ENCODE measurements at regions not wholly inside any gene's neighbourhood (a gene's known extent, or its start where the extent isn't known, plus 50 kb on each side); places are given as distances from the start of the nearest gene placed in this dataset.
"Not testable (repeated sequence)": the region's sequence is repeated elsewhere in the genome, so short reads cannot be mapped to it uniquely, and the experiment has no call there.

GRCh38 chr1:157429601-157430240, 122.6 kb downstream of the FCRL5 start:
- TF ChIP-seq CTCF (IDR thresholded peaks at IDR 0.05; ENCODE audit: insufficient read depth, low read length, poor library complexity, severe bottlenecking) = no peak

GRCh38 chr1:157423764-157424163, 128.6 kb downstream of the FCRL5 start:
- not testable (repeated sequence) for H3K36me3 ChIP-seq (ENCODE audit: control insufficient read depth, insufficient read depth, low read length); DNase-seq (ENCODE audit: low read depth); H3K4me3 ChIP-seq (ENCODE audit: low read depth, low read length); H3K27me3 ChIP-seq (ENCODE audit: control insufficient read depth, insufficient read depth, low read length)

More at GRCh38 chr1:157429601-157430240, 122.6 kb downstream of the FCRL5 start:
- Histone ChIP-seq H3K27me3 (ENCODE audit: control insufficient read depth, insufficient read depth, low read length) (no peaks in the 10 kb centered on the region), H3K4me3 (ENCODE audit: low read depth, low read length) (no peak overlapping the region), H3K36me3 (ENCODE audit: control insufficient read depth, insufficient read depth, low read length) (no peaks in the 10 kb centered on the region)
- no peak for DNase-seq (ENCODE audit: low read depth)

GRCh38 chr1:157419845-157420542, 132.3 kb downstream of the FCRL5 start:
- TF ChIP-seq CTCF (IDR thresholded peaks at IDR 0.05; ENCODE audit: insufficient read depth, low read length, poor library complexity, severe bottlenecking) = no peak
- no peak for DNase-seq (ENCODE audit: low read depth)

GRCh38 chr1:157418659-157419058, 133.7 kb downstream of the FCRL5 start:
- TF ChIP-seq CTCF (IDR thresholded peaks at IDR 0.05; ENCODE audit: insufficient read depth, low read length, poor library complexity, severe bottlenecking) = no peak
- DNase-seq (ENCODE audit: low read depth) = no peak
- Histone ChIP-seq H3K27me3 (ENCODE audit: control insufficient read depth, insufficient read depth, low read length) (no peaks in the 10 kb centered on the region), H3K36me3 (ENCODE audit: control insufficient read depth, insufficient read depth, low read length) (no peaks in the 10 kb centered on the region), H3K4me3 (ENCODE audit: low read depth, low read length) (no peak overlapping the region)

More at GRCh38 chr1:157419845-157420542, 132.3 kb downstream of the FCRL5 start:
- no peaks in the 10 kb centered on the region for H3K27me3 ChIP-seq (ENCODE audit: control insufficient read depth, insufficient read depth, low read length)
- no peak overlapping the region for H3K4me3 ChIP-seq (ENCODE audit: low read depth, low read length)
- H3K36me3 ChIP-seq (ENCODE audit: control insufficient read depth, insufficient read depth, low read length) = no peaks in the 10 kb centered on the region

- Histone ChIP-seq H3K4me3 (ENCODE audit: low read depth, low read length) (no peak overlapping the region), H3K27me3 (ENCODE audit: control insufficient read depth, insufficient read depth, low read length) (no peaks in the 10 kb centered on the region), H3K36me3 (ENCODE audit: control insufficient read depth, insufficient read depth, low read length) (no peaks in the 10 kb centered on the region)
- no peak for TF ChIP-seq CTCF (IDR thresholded peaks at IDR 0.05; ENCODE audit: insufficient read depth, low read length, poor library complexity, severe bottlenecking)
- DNase-seq (ENCODE audit: low read depth) = no peak
Measured at GRCh38 chr1:157418231-157418630, 134.1 kb downstream of the FCRL5 start.

GRCh38 chr1:157415661-157416060, 136.7 kb downstream of the FCRL5 start:
- Histone ChIP-seq H3K27me3 (ENCODE audit: control insufficient read depth, insufficient read depth, low read length) (no peaks in the 10 kb centered on the region), H3K4me3 (ENCODE audit: low read depth, low read length) (no peak overlapping the region), H3K36me3 (ENCODE audit: control insufficient read depth, insufficient read depth, low read length) (no peaks in the 10 kb centered on the region)
- no peak for TF ChIP-seq CTCF (IDR thresholded peaks at IDR 0.05; ENCODE audit: insufficient read depth, low read length, poor library complexity, severe bottlenecking)
- DNase-seq (ENCODE audit: low read depth) = no peak
